Panc1 (cell line): ENCODE measurements at regions not wholly inside any gene's neighbourhood (a gene's known extent, or its start where the extent isn't known, plus 50 kb on each side); places are given as distances from the start of the nearest gene placed in this dataset.

Experiments
- POLR2AphosphoS5 ChIP-seq: IDR thresholded peaks from 2 replicates; pipeline ENCODE4 v1.6.1; 2012; ENCODE audit warnings: mild to moderate bottlenecking, low read depth, low read length, moderate library complexity
- SIN3A ChIP-seq: IDR thresholded peaks from 2 replicates; pipeline ENCODE4 v1.6.1; 2012; ENCODE audit warnings: low read depth, mild to moderate bottlenecking, low read length, moderate library complexity, borderline replicate concordance; ENCODE audit not compliant: insufficient read depth
- TF ChIP-seq, protein P1 (sequence below): fragments of 450-650 bp; IDR thresholded peaks from 2 replicates; pipeline ENCODE4 v1.5.1; 2017; ENCODE audit warnings: mild to moderate bottlenecking
- TF ChIP-seq, protein P2 (sequence below), 2 experiments: IDR thresholded peaks; 2 replicates each; pipeline ENCODE4 v1.6.1; 2011 to 2012; ENCODE audit warnings: low read depth in 2 of 2, control low read depth in 1 of 2, low read length in 1 of 2, mild to moderate bottlenecking in 1 of 2, moderate library complexity in 1 of 2; ENCODE audit not compliant: insufficient read depth in 1 of 2

DNA sequence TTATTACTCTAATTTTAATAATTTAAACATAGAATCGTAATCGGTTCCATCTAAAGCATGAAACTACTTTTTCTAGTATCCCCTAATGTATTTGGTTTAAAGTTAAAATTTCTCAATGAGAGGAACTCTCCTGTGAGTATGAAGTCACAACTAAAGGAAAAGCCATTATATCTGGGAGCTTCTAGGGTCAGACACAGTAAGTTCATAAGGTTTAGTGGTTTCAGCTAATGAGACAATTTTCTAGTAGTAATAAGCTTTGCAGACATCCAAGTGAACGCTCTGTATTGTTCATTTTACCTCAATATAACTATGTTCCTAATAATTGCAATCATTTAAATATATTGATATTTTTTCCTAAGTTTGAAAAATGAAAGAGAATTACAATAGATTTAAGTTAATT lies 364.4 kb upstream of the CDH9 start:
- TF ChIP-seq, protein P1, sequence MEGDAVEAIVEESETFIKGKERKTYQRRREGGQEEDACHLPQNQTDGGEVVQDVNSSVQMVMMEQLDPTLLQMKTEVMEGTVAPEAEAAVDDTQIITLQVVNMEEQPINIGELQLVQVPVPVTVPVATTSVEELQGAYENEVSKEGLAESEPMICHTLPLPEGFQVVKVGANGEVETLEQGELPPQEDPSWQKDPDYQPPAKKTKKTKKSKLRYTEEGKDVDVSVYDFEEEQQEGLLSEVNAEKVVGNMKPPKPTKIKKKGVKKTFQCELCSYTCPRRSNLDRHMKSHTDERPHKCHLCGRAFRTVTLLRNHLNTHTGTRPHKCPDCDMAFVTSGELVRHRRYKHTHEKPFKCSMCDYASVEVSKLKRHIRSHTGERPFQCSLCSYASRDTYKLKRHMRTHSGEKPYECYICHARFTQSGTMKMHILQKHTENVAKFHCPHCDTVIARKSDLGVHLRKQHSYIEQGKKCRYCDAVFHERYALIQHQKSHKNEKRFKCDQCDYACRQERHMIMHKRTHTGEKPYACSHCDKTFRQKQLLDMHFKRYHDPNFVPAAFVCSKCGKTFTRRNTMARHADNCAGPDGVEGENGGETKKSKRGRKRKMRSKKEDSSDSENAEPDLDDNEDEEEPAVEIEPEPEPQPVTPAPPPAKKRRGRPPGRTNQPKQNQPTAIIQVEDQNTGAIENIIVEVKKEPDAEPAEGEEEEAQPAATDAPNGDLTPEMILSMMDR, result no peak
- TF ChIP-seq POLR2AphosphoS5 (no peak), SIN3A (no peak)
- TF ChIP-seq, protein P2, sequence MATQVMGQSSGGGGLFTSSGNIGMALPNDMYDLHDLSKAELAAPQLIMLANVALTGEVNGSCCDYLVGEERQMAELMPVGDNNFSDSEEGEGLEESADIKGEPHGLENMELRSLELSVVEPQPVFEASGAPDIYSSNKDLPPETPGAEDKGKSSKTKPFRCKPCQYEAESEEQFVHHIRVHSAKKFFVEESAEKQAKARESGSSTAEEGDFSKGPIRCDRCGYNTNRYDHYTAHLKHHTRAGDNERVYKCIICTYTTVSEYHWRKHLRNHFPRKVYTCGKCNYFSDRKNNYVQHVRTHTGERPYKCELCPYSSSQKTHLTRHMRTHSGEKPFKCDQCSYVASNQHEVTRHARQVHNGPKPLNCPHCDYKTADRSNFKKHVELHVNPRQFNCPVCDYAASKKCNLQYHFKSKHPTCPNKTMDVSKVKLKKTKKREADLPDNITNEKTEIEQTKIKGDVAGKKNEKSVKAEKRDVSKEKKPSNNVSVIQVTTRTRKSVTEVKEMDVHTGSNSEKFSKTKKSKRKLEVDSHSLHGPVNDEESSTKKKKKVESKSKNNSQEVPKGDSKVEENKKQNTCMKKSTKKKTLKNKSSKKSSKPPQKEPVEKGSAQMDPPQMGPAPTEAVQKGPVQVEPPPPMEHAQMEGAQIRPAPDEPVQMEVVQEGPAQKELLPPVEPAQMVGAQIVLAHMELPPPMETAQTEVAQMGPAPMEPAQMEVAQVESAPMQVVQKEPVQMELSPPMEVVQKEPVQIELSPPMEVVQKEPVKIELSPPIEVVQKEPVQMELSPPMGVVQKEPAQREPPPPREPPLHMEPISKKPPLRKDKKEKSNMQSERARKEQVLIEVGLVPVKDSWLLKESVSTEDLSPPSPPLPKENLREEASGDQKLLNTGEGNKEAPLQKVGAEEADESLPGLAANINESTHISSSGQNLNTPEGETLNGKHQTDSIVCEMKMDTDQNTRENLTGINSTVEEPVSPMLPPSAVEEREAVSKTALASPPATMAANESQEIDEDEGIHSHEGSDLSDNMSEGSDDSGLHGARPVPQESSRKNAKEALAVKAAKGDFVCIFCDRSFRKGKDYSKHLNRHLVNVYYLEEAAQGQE (IDR thresholded peaks at IDR 0.05; ENCODE audit: insufficient read depth in 1 of 2, low read depth in 2 of 2, low read length in 1 of 2), result no peak
